ENCODE measurements at regions not wholly inside any gene's neighbourhood (a gene's known extent, or its start where the extent isn't known, plus 50 kb on each side); places are given as distances from the start of the nearest gene placed in this dataset.

- ATAC-seq (no peak), DNase-seq (no peak)
- no peaks in the 10 kb centered on the region for H3K9me3 ChIP-seq (ENCODE audit: control insufficient read depth, low read length)
- no peaks in the 10 kb centered on the region for H3K4me1 ChIP-seq (ENCODE audit: control insufficient read depth, insufficient read depth, low read length)
- no peaks in the 10 kb centered on the region for H3K27me3 ChIP-seq (ENCODE audit: control insufficient read depth, insufficient read depth)
- intact Hi-C loops (cut with DNase I): no loop called here
- no peak overlapping the region for H3K4me3 ChIP-seq (ENCODE audit: low read length)
- WGBS: 38% methylated on average over 2 of the region's 2 CpGs
- no peak overlapping the region for H3K27ac ChIP-seq (ENCODE audit: low read length)
Observed at GRCh38 chr2:58796239-58796910, 555.2 kb upstream of the FANCL start.

DNA sequence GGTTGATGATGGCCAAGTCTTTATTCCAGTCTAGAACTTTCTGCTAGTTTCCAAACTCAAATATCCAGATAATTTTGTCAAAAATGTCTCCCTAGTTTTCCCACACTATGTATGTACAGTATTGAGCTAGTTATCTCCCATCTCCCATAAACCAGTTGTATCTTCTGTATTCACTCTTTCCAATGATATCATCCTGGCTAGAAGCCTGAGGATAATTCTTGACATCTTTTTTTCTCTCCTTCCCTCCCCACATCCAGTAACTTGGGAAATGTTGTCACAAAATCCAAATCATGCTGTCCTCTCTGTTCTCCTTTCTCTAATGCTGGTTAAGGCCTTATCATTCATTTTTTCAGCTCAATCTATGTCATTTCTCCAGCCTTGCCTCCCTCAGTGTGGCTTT lies 553.8 kb upstream of the FANCL start:
- DNase-seq (no peak), ATAC-seq (no peak)
- H3K27me3 ChIP-seq (ENCODE audit: control insufficient read depth, insufficient read depth): no peaks in the 10 kb centered on the region
- no peaks in the 10 kb centered on the region for H3K4me1 ChIP-seq (ENCODE audit: control insufficient read depth, insufficient read depth, low read length)
- intact Hi-C loops (cut with DNase I): no loop called here
- H3K27ac ChIP-seq (ENCODE audit: low read length): no peak overlapping the region
- H3K4me3 ChIP-seq (ENCODE audit: low read length): no peak overlapping the region
- H3K9me3 ChIP-seq (ENCODE audit: control insufficient read depth, low read length): no peaks in the 10 kb centered on the region

DNA sequence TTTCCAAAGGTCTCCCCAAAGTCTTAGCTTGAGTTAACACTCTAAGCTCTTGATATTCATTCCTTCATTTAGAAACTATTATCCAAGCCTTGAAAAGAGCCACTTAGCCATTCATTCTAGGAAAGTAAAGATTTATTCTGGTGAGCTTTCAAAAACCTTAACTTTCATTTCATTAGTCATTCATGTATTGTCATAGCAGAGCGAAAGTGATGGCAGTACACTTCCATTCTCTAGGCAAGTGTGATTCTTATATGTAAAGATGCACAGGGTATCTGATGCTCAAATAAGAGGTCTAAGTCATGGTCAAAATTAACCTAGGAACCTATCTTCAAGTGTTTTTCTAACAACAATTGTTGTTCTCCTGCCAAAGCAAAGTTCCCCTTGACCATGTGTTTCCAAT lies 553.0 kb upstream of the FANCL start:
- DNase-seq (no peak), ATAC-seq (no peak)
- intact Hi-C loops (cut with DNase I): no loop called here
- 84% methylated on average over 1 of the region's 1 CpG for WGBS
- no peaks in the 10 kb centered on the region for H3K27me3 ChIP-seq (ENCODE audit: control insufficient read depth, insufficient read depth)
- H3K4me1 ChIP-seq (ENCODE audit: control insufficient read depth, insufficient read depth, low read length): no peaks in the 10 kb centered on the region
- no peaks in the 10 kb centered on the region for H3K9me3 ChIP-seq (ENCODE audit: control insufficient read depth, low read length)
- H3K27ac ChIP-seq (ENCODE audit: low read length): no peak overlapping the region
- H3K4me3 ChIP-seq (ENCODE audit: low read length): no peak overlapping the region

GRCh38 chr2:58788402-58788801 lies 547.3 kb upstream of the FANCL start:
- intact Hi-C loops (cut with DNase I): no loop called here
- no peaks in the 10 kb centered on the region for H3K9me3 ChIP-seq (ENCODE audit: control insufficient read depth, low read length)
- ATAC-seq (no peak), DNase-seq (no peak)
- H3K27ac ChIP-seq (ENCODE audit: low read length): no peak overlapping the region
- 89% methylated on average over 1 of the region's 1 CpG for WGBS
- no peaks in the 10 kb centered on the region for H3K4me1 ChIP-seq (ENCODE audit: control insufficient read depth, insufficient read depth, low read length)
- no peaks in the 10 kb centered on the region for H3K27me3 ChIP-seq (ENCODE audit: control insufficient read depth, insufficient read depth)
- no peak overlapping the region for H3K4me3 ChIP-seq (ENCODE audit: low read length)

DNA sequence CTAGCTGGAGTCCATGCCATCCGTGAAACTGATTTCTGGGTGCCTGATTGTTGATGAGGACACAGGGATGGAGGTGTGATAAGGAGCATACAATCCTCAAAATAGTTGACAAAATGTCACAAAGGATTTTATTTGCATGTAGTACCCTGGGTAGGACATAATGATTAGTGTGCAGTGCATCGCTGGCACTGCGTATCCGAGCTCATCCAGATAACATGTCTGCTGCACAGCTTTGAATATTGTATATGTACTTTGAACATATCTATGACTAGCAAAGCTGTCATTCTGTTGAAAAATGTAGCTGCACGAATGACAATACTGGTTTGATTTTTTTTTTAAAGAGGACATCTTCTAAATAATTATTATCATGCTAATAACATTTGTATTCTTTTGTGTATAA lies 529.7 kb upstream of the FANCL start:
- Histone ChIP-seq H3K27me3 (ENCODE audit: control insufficient read depth, insufficient read depth) (no peaks in the 10 kb centered on the region), H3K4me3 (ENCODE audit: low read length) (no peak overlapping the region), H3K9me3 (ENCODE audit: control insufficient read depth, low read length) (no peaks in the 10 kb centered on the region), H3K27ac (ENCODE audit: low read length) (no peak overlapping the region), H3K4me1 (ENCODE audit: control insufficient read depth, insufficient read depth, low read length) (no peaks in the 10 kb centered on the region)
- DNase-seq (no peak), ATAC-seq (no peak)
- 79% methylated on average over 5 of the region's 5 CpGs for WGBS
- intact Hi-C loops (cut with DNase I): no loop called here

- no peak for DNase-seq
- intact Hi-C loops (cut with DNase I): loop anchor here in 1 of 4 donors (10.0 kb wide), 1 partner anchor 1805 kb away; no protein-coding TSS in a partner anchor
- H3K4me3 ChIP-seq (ENCODE audit: low read length): no peak overlapping the region
- H3K4me1 ChIP-seq (ENCODE audit: control insufficient read depth, insufficient read depth, low read length): no peaks in the 10 kb centered on the region
- H3K27ac ChIP-seq (ENCODE audit: low read length): no peak overlapping the region
- H3K27me3 ChIP-seq (ENCODE audit: control insufficient read depth, insufficient read depth): no peaks in the 10 kb centered on the region
- no peaks in the 10 kb centered on the region for H3K9me3 ChIP-seq (ENCODE audit: control insufficient read depth, low read length)
- WGBS: 55% methylated on average over 3 of the region's 3 CpGs
- ATAC-seq: no peak
Observed at GRCh38 chr2:58769864-58770234, 528.7 kb upstream of the FANCL start.

DNA sequence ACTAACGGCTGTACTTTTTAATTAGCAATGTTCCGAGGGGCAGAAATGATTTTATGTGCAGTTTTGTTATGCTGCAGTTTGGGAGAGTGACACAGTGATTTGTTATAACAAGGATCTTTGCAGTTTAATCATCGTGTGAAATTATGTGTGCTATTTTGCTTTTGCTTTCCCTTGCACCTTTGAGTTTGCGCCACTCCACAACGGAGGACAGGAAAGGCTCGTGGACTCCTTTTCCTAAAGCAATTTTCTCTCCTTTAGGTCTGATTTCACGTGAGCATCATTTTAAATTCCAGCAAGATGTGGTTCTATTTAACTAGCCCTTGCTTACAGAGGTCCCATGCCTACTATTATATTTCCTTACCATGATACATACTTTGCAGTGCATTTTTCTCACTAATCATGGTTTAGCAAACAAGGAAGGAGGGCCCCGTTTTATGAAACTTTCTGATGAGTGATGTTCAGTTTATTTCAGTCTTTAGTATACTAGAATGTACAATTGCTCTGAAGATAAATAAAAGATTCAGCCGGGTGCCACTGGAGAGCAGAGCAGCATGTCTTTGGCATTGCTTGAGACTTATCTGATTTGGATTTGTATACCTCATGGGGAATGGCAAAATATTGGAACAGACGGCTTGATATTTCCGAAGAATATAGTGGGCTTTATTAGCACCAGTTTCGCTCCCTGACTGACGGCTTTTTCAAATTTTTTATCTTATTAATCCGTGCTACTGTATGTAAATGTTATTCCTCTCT lies 528.2 kb upstream of the FANCL start:
- H3K27ac ChIP-seq (ENCODE audit: low read length): no peak overlapping the region
- ATAC-seq (no peak), DNase-seq (no peak)
- H3K27me3 ChIP-seq (ENCODE audit: control insufficient read depth, insufficient read depth): no peaks in the 10 kb centered on the region
- no peaks in the 10 kb centered on the region for H3K4me1 ChIP-seq (ENCODE audit: control insufficient read depth, insufficient read depth, low read length)
- no peak overlapping the region for H3K4me3 ChIP-seq (ENCODE audit: low read length)
- 57% methylated on average over 14 of the region's 14 CpGs for WGBS
- intact Hi-C loops (cut with DNase I): loop anchor here in 1 of 4 donors (10.0 kb wide), 1 partner anchor 1806 kb away; no protein-coding TSS in a partner anchor
- H3K9me3 ChIP-seq (ENCODE audit: control insufficient read depth, low read length): no peaks in the 10 kb centered on the region

GRCh38 chr2:58768715-58769080 lies 527.6 kb upstream of the FANCL start:
- ATAC-seq (no peak), DNase-seq (no peak)
- Histone ChIP-seq H3K9me3 (ENCODE audit: control insufficient read depth, low read length) (no peaks in the 10 kb centered on the region), H3K4me1 (ENCODE audit: control insufficient read depth, insufficient read depth, low read length) (no peaks in the 10 kb centered on the region), H3K27me3 (ENCODE audit: control insufficient read depth, insufficient read depth) (no peaks in the 10 kb centered on the region), H3K27ac (ENCODE audit: low read length) (no peak overlapping the region), H3K4me3 (ENCODE audit: low read length) (no peak overlapping the region)
- intact Hi-C loops (cut with DNase I): loop anchor here in 1 of 4 donors (10.0 kb wide), 1 partner anchor 1806 kb away; no protein-coding TSS in a partner anchor
- 83% methylated on average over 4 of the region's 4 CpGs for WGBS

DNA sequence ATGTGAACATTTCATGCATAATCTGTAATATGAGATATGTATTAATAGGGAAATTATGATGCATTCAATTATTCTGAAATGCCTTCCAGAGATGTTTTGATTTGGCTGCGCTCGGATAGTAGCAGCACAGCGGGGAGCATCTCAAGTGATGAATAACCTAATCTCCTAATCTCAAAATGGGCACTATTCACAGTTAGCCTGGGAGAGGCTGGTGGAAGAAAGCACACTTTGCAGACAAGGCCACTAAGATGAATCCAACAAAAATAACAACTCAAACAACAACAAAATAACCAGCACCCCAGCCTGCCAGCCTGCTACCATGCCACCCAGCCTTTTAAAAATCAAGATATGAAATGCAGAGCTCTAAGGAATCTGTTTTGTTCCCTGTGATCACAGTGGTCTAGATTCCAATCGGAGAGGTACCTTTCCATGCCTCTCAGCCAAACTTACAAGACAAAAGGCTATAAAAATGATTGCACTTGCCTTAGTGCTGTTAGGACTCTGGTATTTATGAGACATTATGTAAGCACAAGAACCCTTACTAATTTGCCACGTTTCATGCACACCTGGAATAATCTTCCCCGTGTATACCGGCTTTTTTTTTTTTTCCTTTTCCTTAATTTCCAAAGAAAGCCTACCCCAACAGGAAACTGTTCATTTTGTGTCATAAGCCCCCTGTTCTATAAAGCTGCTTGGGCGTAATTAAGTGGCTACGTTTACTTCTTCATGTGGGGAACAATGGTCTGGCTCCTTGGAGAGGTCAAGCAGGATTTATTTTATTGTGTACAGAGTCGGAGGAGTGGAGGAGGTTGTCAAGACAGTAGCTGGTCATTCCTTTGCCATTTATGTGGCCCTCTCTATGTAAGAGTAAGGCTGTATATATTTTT lies 526.9 kb upstream of the FANCL start:
- DNase-seq: no peak
- intact Hi-C loops (cut with DNase I): loop anchor here in 1 of 4 donors (10.0 kb wide), 1 partner anchor 1807 kb away; no protein-coding TSS in a partner anchor
- WGBS: 73% methylated on average over 10 of the region's 10 CpGs
- no peaks in the 10 kb centered on the region for H3K4me1 ChIP-seq (ENCODE audit: control insufficient read depth, insufficient read depth, low read length)
- ATAC-seq: no peak
- no peak overlapping the region for H3K4me3 ChIP-seq (ENCODE audit: low read length)
- no peak overlapping the region for H3K27ac ChIP-seq (ENCODE audit: low read length)
- H3K9me3 ChIP-seq (ENCODE audit: control insufficient read depth, low read length): no peaks in the 10 kb centered on the region
- H3K27me3 ChIP-seq (ENCODE audit: control insufficient read depth, insufficient read depth): no peaks in the 10 kb centered on the region

DNA sequence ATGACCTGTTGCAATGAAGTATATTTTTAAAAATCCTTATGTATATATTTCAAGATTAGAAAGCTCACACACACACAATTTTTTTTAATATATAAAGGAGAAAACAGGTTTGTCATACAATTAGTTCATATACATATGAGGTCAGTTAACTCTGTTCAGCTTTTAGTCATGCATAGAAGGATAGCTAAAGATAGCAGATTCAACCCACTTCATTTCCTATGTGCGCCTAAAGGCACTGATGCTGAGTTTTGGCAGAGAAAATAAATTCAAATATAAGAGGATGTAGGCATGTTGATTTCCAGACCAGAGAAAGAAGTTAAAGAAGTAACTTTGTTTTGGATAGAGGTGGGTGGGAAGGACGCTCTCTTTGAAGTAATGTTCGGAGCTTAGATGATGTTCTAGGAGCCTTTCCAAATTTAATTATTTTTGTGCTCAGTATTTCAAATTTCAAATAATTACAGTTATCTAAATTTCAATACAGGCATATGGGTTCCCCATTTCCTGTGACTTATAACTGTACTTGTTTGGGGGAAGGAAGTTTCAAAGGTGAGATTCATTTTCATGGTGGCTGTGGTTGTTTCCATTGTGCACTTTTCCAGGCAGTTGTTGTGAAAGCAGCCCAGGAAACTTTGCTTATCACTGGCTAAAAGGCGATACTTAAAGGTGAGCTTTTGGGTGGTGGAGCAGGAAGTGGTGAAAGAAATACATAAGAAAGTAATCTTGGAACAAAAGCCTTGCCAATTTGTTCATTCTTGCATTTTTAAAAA lies 523.4 kb upstream of the FANCL start:
- 55% methylated on average over 4 of the region's 4 CpGs for WGBS

More for the DNA sequence above, 523.4 kb upstream of the FANCL start:
- intact Hi-C loops (cut with DNase I): loop anchor here in 1 of 4 donors (10.0 kb wide), 1 partner anchor 1810 kb away; no protein-coding TSS in a partner anchor
- ATAC-seq (no peak), DNase-seq (no peak)
- H3K4me3 ChIP-seq (ENCODE audit: low read length): no peak overlapping the region
- H3K27ac ChIP-seq (ENCODE audit: low read length): no peak overlapping the region
- no peaks in the 10 kb centered on the region for H3K9me3 ChIP-seq (ENCODE audit: control insufficient read depth, low read length)
- H3K27me3 ChIP-seq (ENCODE audit: control insufficient read depth, insufficient read depth): no peaks in the 10 kb centered on the region
- H3K4me1 ChIP-seq (ENCODE audit: control insufficient read depth, insufficient read depth, low read length): no peaks in the 10 kb centered on the region
